GM20000 (cell line): ENCODE measurements at regions not wholly inside any gene's neighbourhood (a gene's known extent, or its start where the extent isn't known, plus 50 kb on each side); places are given as distances from the start of the nearest gene placed in this dataset.

Experiments
- DNase-seq: peaks from one replicate; pipeline ENCODE4 v3.0.0; 2012; ENCODE audit warnings: low spot score
- TF ChIP-seq, protein P1 (sequence below): IDR thresholded peaks from 2 replicates; pipeline ENCODE4 v1.5.1; 2012; ENCODE audit warnings: mild to moderate bottlenecking, control low read depth; ENCODE audit errors: extremely low read depth, missing control alignments

GRCh38 chr5:61677220-61677619 lies 345.2 kb downstream of the ZSWIM6 start:
- no peak for DNase-seq
- TF ChIP-seq, protein P1, sequence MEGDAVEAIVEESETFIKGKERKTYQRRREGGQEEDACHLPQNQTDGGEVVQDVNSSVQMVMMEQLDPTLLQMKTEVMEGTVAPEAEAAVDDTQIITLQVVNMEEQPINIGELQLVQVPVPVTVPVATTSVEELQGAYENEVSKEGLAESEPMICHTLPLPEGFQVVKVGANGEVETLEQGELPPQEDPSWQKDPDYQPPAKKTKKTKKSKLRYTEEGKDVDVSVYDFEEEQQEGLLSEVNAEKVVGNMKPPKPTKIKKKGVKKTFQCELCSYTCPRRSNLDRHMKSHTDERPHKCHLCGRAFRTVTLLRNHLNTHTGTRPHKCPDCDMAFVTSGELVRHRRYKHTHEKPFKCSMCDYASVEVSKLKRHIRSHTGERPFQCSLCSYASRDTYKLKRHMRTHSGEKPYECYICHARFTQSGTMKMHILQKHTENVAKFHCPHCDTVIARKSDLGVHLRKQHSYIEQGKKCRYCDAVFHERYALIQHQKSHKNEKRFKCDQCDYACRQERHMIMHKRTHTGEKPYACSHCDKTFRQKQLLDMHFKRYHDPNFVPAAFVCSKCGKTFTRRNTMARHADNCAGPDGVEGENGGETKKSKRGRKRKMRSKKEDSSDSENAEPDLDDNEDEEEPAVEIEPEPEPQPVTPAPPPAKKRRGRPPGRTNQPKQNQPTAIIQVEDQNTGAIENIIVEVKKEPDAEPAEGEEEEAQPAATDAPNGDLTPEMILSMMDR: no peak

GRCh38 chr5:61678966-61679365 lies 346.9 kb downstream of the ZSWIM6 start:
- DNase-seq: no peak

DNA sequence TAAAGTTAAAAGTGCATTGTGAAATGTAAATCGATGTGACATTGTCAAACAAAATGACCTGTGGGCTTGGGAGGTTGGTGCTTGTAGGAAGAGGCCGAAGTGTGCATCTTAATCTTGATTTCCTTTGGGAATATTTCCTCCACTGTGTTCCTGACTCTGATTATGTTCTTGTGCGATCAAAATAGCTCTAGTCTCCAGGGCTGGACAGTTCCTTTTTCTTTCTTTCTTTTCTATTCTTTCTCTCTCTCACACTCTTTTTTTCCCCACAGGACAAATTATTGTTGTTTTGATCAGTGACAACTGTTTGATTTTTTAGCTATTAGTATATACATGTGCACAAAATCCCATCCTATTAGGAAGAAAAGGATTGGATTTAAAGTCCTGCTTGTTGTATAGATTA lies 347.5 kb downstream of the ZSWIM6 start:
- DNase-seq: no peak
- TF ChIP-seq, protein P1: no peak

More at GRCh38 chr5:61678966-61679365, 346.9 kb downstream of the ZSWIM6 start:
- TF ChIP-seq, protein P1: no peak

DNA sequence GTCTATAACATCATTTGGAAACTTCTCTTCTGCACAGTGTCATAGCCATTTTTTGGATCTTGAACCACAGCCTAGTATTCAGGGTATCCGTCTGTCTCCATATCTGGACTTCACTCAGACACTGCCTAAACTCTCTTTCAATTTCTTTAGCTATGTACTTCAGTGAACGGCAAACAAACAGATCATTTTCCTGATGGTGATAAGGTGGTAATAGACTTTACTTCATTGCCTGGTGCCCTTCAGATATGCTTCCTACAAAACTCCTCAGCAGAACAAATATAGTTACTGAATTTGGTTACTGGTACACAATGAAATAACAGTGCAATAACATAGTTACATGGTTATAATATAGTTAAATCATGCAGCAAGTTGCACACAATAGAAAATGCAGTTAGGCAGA lies 348.2 kb downstream of the ZSWIM6 start:
- no peak for DNase-seq
- TF ChIP-seq, protein P1: no peak

- TF ChIP-seq, protein P1: no peak
- no peak for DNase-seq
Measured at GRCh38 chr5:61683148-61683547, 351.1 kb downstream of the ZSWIM6 start.

- TF ChIP-seq, protein P1: no peak
- DNase-seq: no peak
Measured at GRCh38 chr5:61683926-61684325, 351.9 kb downstream of the ZSWIM6 start.

DNA sequence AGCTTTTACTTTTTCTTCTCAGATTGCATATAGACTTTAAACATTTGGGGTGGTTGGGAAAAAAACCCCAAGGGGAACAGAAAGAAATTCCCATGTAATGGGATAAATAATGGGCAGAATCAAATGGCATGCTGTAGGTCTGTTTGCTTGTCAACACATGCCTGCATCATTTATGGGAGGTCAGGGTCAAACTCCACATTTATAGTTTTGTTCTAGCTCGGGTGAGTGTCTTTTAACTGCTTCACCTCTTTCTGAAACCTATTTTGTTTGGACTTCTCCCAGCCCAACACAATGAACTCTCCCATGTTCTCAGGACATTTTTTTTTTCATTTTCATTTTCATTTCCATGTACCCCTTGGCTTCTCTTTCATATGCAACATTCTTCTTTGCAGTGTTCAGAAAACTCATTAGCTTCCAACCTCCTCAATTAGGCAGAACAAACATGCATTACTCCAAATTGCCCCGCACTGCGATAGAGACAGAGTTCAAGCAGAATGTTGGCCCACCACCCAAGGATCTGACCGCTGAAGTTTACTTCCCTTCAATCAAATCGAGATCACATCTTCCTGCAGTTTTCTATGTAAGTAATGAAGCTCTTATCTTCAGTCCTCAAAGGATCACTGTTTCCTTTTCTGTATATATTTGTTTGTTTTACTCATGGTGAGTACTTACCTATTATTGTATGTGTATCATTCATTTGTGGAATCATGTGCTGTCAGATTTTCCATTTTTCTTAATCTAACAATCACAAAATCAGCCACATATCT lies 354.6 kb downstream of the ZSWIM6 start:
- no peak for DNase-seq

More for the DNA sequence above, 354.6 kb downstream of the ZSWIM6 start:
- TF ChIP-seq, protein P1: no peak
